IPS-NIHi7 (cell line): ENCODE measurements at regions not wholly inside any gene's neighbourhood (a gene's known extent, or its start where the extent isn't known, plus 50 kb on each side); places are given as distances from the start of the nearest gene placed in this dataset.

Experiments used
- DNase-seq: peaks from one replicate; pipeline ENCODE4 v3.0.0; 2012; ENCODE audit warnings: mixed read lengths; ENCODE audit errors: extremely low spot score

DNA sequence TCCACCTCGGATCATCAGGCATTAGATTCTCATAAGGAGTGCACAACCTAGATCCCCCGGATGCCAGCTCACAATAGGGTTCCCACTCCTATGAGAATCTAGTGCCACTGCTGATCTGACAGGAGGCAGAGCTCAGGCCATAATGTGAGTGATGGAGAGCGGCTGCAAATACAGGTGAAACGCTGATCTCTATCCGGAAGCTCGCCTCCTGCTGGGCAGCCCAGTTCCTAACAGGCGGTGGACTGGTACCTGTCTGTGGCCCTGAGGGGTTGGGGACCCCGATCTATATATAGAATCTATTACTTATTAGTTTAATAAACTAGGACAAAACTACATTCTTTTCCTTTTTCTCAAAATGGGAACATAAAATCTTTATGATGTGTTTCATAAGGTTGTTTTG, 741.9 kb downstream of the RFPL4B start:
- peak; percentile 28 for DNase-seq

DNA sequence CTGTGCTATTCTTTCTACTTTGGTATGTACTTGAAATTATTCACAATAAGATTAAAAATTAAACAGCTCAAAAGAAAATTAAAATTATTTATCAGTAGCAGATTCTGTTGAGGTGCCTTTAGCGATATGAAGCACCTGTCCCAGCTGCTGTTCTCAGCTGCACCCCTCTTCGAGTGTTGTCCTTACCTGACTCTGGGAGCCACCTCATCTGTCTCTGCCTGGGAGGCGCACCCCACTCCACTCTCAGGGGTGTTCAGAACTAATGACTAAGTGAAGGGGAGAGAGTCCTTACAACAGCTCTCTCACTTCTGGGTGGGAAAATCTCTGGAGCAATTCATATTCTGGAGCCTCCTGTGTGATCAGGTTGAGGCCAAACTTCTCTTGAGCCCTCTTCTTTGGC, 745.7 kb downstream of the RFPL4B start:
- no peak for DNase-seq

DNA sequence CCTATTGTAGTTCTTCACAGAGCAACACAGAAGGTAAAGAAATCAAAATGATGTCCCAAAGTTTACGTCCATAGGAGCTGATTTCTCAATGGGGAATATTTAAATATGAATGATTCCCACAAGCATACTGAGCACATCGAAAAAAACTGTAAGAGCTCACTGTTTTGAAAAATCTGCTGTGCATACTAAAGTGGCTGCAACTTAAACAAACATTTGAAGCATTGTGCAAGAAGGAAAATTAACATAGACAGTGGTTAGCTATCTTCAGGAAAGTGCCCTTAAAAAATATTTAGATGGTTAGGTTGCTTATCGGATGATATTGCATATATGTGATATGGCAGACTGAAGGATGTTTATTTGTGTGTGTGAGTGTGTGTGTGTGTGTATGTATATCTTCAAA, 747.6 kb downstream of the RFPL4B start:
- no peak for DNase-seq

DNA sequence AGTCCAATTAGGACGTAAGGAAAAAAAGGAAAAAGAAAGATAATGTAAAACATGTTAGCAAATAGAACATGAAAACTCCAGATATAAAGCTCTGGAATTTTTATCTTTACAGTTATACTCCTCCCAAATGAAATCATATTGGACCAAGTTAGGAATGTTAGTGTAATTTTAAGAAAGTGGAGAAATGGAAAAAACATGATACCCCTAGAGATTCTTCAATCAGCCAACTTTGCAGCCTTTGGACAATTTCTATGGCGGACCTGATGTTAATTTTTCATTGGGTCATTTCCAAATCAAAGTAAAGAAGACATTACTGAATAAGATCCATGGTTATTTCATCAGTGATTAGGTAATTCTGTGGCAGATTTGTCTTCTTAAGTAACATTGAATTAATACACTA, 748.7 kb downstream of the RFPL4B start:
- no peak for DNase-seq

DNA sequence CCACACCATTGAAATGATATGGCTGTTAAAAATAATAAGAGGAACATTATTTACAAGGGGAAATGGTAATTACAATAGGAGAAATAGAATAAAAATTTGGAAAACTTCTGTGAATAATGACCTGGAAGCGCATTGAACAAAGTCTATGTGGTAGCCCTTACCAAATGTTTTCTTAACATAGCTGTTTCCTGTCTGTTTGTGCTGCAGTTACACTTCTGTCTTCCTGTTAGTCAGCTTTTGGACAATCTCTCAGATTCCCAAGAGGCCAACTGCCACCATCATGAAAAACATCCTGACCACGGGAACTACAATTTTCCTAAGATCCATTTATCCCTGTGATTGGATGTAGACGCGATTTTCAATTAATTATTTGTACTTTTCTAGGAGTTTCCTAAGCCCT, 754.4 kb upstream of the MARCKS start:
- DNase-seq = no peak

DNA sequence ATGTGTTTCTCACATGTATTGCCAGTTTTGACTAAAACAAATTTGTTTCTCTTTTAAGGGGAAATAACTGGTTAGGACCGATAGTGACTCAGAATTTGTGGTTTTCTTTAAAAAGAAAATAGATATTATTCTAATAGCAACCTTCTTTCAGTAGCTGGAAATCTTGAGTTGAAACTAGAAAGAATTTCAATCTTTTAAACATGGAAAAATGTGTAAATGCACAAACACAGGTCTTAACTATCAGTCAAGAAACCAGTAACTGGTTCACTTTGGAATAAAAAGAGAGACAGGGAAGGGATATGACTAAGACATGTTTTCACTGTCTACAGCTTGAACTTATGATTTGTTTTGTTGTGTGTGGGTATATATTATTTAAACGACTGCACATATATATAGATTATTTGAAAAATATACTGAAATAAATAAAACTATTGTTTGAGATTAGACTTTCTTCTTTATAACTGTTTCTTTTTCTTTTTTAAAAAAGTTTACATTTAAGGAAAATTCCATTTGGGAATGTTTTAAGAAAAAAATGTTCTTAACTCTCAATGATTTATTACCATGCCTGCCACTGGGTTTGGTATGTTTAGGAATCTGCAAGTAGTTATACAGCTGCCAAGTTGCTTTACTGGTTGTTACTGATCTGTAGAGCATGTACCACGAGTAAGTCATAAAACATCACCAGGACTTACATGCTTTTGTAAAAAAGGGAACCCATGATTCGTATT, 753.3 kb upstream of the MARCKS start:
- no peak for DNase-seq

DNA sequence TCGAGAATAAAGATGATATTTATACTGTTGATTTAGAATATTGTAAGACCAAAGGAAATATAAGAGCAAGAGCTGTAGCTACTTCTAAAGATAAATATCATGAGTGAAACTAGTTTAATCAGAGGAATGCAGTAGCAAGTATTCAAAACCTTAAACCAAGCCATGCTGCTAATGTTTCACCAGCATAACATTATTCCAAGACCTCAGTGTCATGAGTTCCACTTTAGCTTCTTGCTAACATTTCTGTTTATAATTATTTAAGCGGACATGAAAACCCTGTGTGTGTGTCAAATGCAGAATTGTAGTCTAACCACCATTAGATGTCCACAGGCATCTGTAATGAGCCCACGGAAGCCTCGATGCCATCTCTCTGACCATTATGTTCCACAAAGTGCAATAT, 752.6 kb upstream of the MARCKS start:
- no peak for DNase-seq

DNA sequence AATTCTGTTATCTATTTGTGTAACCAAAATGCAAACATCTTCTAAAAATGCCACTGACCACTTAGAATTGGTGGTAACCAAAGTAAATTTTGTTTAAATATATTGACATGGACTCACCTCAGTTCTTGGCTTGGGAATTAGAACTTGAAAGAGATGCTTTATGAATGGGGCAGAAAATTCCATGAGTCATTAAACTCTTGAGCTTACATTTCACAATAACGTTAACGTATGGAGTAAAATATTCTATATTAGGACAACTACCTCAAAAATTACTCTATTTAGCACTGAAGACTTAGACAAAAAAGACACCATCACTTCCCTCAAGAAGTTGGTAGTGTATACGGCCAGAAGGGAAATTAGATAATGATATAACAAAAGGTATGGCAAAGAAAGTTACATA, 752.2 kb upstream of the MARCKS start:
- DNase-seq = no peak

DNA sequence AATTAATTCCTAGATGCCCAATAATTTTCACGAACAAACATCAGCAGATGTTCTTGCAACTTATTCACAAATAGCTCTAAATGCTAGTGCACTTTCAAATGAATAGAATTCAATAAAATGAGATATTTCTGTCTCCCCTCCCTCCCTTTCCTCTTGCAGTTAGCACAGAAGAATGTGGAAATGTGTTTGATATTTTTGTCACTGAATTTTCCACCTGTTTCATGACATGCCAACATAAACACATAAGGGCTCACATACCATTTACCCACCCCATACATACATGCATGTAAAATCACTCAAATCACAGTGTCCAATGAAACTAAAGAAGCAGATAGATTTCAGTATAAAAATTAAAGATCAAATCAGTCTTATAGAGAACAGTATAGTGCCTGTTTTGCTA, 746.9 kb upstream of the MARCKS start:
- no peak for DNase-seq

DNA sequence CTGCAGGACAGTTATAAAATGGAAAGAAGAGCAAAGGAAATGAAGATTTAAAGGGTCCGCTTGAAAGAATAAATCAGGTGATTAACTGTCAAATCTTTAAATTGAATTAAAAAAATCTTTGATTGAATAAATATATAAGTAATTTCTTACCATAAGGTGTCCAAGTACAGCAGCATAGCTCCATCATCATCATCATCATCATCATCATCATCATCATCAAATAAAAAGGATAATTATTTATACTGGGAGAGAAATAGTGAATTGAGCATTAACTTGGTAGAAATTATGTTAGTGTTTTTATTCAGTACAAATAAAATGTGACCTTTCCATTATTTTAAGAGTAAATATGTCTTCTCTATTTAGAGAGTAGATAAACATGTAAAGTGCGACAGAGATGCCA, 745.6 kb upstream of the MARCKS start:
- DNase-seq = no peak

DNA sequence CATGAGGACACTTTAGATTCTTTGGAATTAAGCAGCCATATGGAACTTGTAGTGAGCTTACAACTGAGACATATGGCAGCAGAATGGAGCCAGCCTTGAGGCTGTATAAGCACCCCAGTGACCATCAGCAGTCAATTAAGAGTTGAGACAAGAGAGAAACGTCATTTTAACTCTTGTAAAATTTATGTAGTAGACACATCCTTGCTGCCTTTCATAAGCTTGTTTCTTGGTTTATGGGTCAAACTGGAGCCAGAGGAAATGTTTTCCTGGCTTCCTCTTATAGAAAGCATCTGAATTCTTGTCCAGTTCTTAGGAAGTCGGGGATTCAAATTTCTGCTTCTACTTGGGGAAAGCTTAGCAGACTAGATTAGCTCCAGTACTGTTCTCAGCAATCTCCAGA, 745.1 kb upstream of the MARCKS start:
- DNase-seq = no peak

DNA sequence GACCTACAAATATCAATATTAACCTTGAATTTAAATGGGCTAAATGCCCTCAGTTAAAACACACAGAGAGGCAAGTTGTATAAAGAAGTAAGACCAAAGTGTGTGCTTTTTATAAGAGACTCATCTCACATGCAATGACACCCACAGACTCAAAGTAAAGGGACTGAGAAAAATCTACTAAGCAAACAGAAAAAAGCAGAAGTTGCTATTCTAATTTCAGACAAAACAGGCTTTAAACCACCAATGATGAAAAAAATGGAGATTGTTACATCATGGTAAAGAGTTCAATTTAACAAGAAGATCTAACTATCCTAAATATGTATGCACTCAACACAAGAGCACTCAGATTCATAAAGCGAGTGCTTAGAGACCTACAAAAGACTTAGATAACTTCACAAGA, 741.9 kb upstream of the MARCKS start:
- no peak for DNase-seq

DNA sequence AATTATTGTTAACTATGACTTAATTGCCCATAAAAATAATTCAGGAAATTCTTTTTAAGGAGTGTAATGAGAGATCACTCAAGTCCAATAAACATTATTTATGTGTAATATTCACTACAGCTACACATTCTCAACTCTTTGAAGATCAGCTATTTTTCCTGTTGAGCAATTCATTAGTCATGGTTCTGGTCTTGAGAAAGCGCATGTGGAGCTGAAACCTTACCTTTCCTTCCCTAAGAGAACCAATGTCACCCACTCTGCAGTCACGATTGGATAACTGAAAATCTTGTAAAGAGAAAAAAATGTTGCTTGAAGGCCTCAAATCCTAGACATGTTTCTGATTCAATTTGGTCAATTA, 736.9 kb upstream of the MARCKS start:
- no peak for DNase-seq

DNA sequence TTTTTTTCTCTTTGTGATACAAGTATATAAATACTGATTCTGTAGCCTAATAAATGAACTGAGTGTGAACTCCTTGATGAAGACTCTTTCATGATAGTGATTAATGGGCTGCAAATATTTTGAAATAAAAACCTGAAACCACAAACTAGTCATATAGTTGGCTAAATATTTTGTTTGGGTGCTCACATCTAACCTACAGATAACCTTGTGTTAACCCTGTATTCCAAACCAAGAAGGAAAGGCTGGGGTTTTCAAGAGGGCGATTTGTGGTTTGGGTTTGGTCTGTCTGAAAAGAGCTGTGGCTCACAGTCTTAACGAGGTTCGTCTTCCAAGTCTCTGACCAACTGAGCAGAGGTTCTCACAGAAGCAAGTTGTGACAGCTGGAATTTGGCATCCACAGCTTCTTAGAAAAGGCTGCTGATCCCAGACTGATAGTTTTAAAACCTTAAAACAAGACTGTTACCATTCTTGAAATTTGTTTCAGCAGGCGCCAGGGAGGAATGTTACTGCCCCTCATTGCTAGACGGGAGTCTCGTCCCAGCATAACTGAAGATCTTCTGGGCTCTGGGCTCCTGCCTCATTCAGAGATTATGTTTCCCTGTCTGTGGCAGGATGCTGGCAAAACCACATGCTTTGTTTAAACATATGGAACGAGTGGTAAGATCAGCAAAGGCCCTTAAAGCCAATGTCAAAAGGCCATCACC, 736.4 kb upstream of the MARCKS start:
- DNase-seq = no peak

DNA sequence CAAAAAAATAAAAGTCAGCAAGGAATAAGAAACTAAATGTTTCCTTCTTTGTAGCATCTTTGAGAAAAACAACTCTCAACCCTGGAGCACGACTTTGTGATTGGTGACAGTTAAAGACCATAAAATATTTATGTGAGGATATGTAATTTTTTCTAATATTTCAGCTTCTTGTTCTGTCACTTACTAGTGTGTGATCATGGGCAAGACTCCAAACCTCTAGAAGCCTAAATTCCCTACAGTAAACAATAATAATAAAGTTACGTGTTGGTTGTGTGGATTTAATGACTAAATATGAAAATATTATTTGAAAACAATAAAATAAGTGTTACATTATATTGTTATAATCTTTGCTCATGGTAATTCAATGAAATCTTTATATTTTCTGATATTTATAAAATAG, 735.6 kb upstream of the MARCKS start:
- DNase-seq = no peak

DNA sequence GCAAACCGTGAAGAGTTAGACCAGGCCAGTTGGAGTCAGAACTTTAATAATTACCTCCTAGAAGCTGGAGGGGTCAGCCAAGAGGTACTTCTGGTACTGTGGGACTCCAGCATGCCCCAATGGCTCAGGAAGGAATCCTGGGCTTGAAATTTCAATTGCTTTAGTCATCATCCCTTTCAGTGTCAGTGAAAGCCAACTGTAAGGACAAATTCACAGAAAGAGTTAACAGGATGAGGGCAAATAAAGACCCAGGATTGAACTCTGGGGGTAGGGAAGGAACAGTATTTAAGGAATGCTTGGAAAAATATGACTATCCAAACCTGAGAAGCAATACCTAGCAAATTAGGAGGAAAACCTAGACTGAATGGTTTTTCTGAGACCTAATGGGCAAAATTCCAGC, 735.1 kb upstream of the MARCKS start:
- DNase-seq = peak; percentile 72

DNA sequence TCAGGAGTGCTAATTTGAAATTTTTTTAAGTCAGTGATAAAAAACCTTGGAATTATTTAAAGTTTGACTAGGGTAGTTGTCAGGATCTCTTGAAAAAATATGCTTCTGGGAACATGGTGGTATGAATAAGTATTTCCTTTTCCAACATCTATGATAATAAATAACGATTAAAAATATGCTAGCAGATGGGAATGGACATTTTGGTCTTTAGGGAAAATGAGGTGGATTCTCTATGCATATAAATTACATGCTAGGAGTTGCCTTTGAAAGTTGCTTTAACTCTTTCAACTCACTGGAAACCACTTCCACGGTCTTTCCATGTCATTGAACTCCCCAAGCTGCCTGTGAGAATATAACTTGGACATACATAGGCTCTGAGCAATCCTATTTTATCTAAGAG, 731.5 kb upstream of the MARCKS start:
- no peak for DNase-seq

DNA sequence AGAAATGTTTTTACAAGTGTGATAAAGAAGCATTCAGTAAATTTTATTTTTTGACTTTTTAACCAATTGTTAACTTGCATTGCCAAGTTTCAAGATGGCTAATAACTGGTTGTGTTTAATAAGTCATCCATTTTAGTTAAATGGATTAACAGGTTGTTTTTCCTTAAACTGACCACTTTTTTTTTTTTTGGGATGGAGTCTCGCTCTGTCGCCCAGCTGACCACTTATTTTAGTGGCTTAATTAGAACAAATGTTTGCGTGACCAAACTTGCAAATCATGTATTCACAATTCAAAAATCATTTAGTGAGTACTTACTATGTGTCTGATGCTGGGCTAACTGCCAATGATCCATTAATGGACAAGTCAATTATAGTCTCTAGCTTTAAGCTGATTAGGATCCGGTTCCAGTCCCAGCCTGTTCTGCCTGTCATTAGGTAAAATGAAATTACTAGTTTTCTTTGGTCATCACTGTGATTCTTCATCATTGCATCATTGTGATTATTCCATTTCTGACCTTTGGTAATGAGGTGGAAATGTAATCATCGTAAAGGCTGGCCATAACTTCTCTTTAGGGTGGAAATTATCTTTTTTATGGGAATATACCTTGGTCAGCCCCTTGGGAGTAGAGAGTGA, 729.2 kb upstream of the MARCKS start:
- DNase-seq = no peak

DNA sequence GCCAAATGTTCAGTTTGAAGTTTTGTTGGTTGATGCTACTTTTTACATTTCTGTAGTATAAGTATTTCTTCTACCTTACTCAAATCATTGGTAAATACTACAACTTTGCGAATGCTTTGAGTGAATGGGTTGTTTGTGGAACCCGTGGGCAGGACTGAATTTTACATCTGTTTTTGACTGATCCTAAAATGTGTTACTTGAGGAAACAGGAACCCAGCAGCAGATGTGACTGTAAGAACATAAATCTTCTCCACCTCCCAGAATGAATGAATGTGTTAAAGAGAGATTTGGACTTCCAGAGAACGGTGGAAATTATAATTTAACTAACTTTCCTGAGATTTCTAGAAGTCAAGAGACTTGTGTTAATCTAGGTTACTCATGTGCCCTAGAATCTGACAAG, 728.5 kb upstream of the MARCKS start:
- no peak for DNase-seq

DNA sequence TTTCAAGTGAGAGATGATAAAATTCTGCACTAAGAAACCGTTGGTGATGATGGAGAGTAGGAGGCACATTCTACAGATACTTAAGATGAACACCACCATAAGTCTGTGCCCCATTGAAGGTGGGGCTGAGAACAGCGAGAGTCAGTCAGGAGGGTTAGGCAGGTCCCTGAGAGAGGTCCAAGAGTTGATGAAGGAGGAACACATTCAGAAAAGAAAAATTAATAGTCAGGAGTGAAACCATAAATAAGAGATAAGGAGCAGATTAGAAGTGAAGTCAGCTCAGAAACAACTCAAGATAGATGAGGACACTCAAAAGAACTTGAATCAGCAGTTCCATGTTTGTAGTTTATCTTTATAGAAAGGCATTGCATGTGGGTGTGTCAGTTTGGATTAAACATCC, 727.2 kb upstream of the MARCKS start:
- no peak for DNase-seq

DNA sequence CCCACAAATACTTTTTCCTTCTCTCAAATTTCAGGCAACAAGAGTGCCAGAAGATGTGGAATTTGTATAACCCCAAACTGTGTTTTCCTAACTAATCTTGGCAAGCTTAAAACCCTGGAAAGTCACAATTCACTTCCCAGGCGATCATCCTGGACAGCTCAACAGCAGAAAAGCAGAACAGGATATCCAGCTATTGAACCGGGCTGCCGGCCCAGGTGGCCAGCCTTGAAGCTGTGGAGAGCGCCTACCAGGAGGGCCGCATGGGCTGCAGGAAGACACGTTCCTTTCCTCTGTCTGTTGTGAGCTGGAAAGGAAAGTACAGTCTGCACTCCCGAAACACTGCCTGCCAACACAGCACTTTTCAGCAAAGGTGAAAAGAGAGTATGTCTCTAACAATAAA, 719.7 kb upstream of the MARCKS start:
- DNase-seq = peak; percentile 15

DNA sequence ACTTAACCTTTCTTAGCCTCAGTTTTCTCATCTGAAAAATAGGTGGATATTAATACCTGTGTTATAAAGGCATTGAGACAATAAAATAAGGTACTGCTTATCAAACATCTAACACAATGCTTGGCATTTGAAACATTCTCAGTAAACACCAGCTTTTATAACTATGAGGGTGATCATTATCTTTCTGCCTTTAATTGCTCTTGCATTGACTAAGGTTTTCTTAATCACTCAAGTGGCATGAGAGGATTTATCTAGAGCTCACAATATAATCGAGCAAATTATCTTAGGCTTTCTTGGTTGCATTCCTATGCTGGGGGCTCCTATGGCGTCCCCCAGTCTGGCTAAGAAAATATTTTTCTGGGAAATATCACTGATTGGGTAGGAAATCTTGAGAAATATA, 716.4 kb upstream of the MARCKS start:
- DNase-seq = no peak

DNA sequence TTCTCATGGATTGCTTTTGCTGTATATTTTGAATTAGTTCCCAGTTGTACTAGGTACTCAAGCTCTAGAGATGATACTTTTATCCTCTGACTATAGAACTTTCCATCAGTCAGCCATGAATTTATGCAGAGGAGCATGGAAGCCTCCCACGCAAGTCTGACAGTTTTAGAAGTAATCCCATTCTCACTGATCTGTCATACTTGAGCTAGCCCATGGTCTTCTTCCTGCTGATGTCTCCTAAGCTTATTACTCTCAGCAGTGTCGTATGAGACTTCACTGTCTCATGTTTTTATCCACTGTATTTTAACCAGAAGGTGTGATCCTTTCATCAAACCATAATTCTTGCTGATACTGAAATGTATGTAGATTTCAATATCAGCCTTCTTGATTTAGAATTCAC, 715.2 kb upstream of the MARCKS start:
- no peak for DNase-seq
